Esophagus squamous epithelium (tissue), 5 donors: ENCODE measurements at regions not wholly inside any gene's neighbourhood (a gene's known extent, or its start where the extent isn't known, plus 50 kb on each side); places are given as distances from the start of the nearest gene placed in this dataset.
"Not testable (repeated sequence)": the region's sequence is repeated elsewhere in the genome, so short reads cannot be mapped to it uniquely, and the experiment has no call there.

ENCODE experiments used
- DNase-seq: peaks from one replicate; lab custom pipeline; 2025; lab: John Stamatoyannopoulos, UW
- H3K27ac ChIP-seq, 4 donors: fragments of 200-600 bp; sonication (generic); one replicate each; pipeline ENCODE4 v1.5.1; 2016 to 2019; ENCODE audit warnings: mild to moderate bottlenecking in 1 of 4
- H3K27me3 ChIP-seq, 4 donors: fragments of 200-600 bp; sonication (generic); 1 replicate in 3 of 4; 2 replicates in 1 of 4; pipeline versions ENCODE4 v1.5.1 to v1.6.0; 2017 to 2021; ENCODE audit warnings: antibody characterized with exemption in 1 of 4
- H3K36me3 ChIP-seq, 3 donors: fragments of 200-600 bp; sonication (generic); one replicate each; pipeline ENCODE4 v1.5.1; 2016 to 2019
- H3K4me1 ChIP-seq, 3 donors: fragments of 200-600 bp; sonication (generic); one replicate each; pipeline ENCODE4 v1.5.1; 2017 to 2019
- H3K4me3 ChIP-seq, 4 donors: fragments of 200-600 bp; sonication (generic); 1 replicate in 3 of 4; 2 replicates in 1 of 4; pipeline ENCODE4 v1.5.1; 2016 to 2019; ENCODE audit warnings: mild to moderate bottlenecking in 2 of 4, moderate library complexity in 1 of 4
- H3K9me3 ChIP-seq, 3 donors: fragments of 200-600 bp; sonication (generic); one replicate each; pipeline ENCODE4 v1.5.1; 2016 to 2019
- CTCF ChIP-seq, 6 experiments: fragments of 450-650 bp in 4 of 6; fragments of 200-600 bp in 2 of 6; sonication (generic) in 2 of 6; IDR thresholded peaks; one replicate each; pipeline ENCODE4 v1.5.1; 2016 to 2019; ENCODE audit warnings: antibody characterized with exemption in 6 of 6, mild to moderate bottlenecking in 4 of 6, moderate library complexity in 4 of 6
- POLR2A ChIP-seq, 4 donors: fragments of 450-650 bp; IDR thresholded peaks; one replicate each; pipeline ENCODE4 v1.6.1; 2017; ENCODE audit warnings: antibody characterized with exemption in 4 of 4, mild to moderate bottlenecking in 4 of 4, moderate library complexity in 3 of 4
- WGBS, 2 donors: methylation state at CpG; one replicate each; pipeline ENCODE4 v1.1.5; 2018; 5-methylcytosine and 5-hydroxymethylcytosine counted together
- intact Hi-C: fragments of 100-400 bp; cut with DNase I; formaldehyde crosslinking; loops from one replicate; pipeline ENCODE4 v1.15.0; 2022
- donor health status: DM: yes; HTN: yes; CAD: no.

GRCh38 chr7:120190109-120190508, 82.9 kb upstream of the KCND2 start:
- no peaks in the 10 kb centered on the region for H3K9me3 ChIP-seq
- H3K4me1 ChIP-seq, result no peaks in the 10 kb centered on the region
- H3K4me3 ChIP-seq, result no peak overlapping the region
- H3K27ac ChIP-seq, result no peak overlapping the region
- no peak for DNase-seq
- intact Hi-C loops, result no loop called here
- TF ChIP-seq POLR2A (IDR thresholded peaks at IDR 0.05), result no peak
- no peak for TF ChIP-seq CTCF (IDR thresholded peaks at IDR 0.05)
- no peaks in the 10 kb centered on the region for H3K27me3 ChIP-seq
- H3K36me3 ChIP-seq, result no peaks in the 10 kb centered on the region

GRCh38 chr7:120190566-120190965, 82.4 kb upstream of the KCND2 start:
- no peaks in the 10 kb centered on the region for H3K36me3 ChIP-seq
- no peaks in the 10 kb centered on the region for H3K9me3 ChIP-seq
- 46 to 70% methylated on average over 1 of the region's 1 CpG for WGBS, 2 donors
- TF ChIP-seq CTCF (IDR thresholded peaks at IDR 0.05) (no peak), POLR2A (IDR thresholded peaks at IDR 0.05) (no peak)
- DNase-seq, result no peak
- intact Hi-C loops, result no loop called here
- no peak overlapping the region for H3K27ac ChIP-seq
- no peaks in the 10 kb centered on the region for H3K27me3 ChIP-seq
- H3K4me1 ChIP-seq, result no peaks in the 10 kb centered on the region
- H3K4me3 ChIP-seq, result no peak overlapping the region

- H3K4me3 ChIP-seq, DNase-seq, intact Hi-C loops, H3K36me3 ChIP-seq, H3K27me3 ChIP-seq, H3K9me3 ChIP-seq, H3K27ac ChIP-seq, H3K4me1 ChIP-seq: not testable (repeated sequence)
- WGBS, 2 donors, result 64 to 73% methylated on average over 1 of the region's 1 CpG
Observed at GRCh38 chr7:120191423-120191822, 81.6 kb upstream of the KCND2 start.

GRCh38 chr7:120201290-120201689, 71.7 kb upstream of the KCND2 start:
- H3K4me3 ChIP-seq, result no peak overlapping the region
- H3K4me1 ChIP-seq, result no peaks in the 10 kb centered on the region
- no peaks in the 10 kb centered on the region for H3K36me3 ChIP-seq
- TF ChIP-seq CTCF (IDR thresholded peaks at IDR 0.05), result no peak
- TF ChIP-seq POLR2A (IDR thresholded peaks at IDR 0.05), result no peak
- 24 to 84% methylated on average over 1 of the region's 1 CpG for WGBS, 2 donors
- H3K9me3 ChIP-seq, result no peaks in the 10 kb centered on the region
- no peak for DNase-seq
- no peak overlapping the region for H3K27ac ChIP-seq
- no peaks in the 10 kb centered on the region for H3K27me3 ChIP-seq
- intact Hi-C loops, result no loop called here

GRCh38 chr7:120205101-120205500, 67.9 kb upstream of the KCND2 start:
- Histone ChIP-seq H3K27ac (no peak overlapping the region), H3K9me3 (peaks cover 0 to 4% (median 0%) of the 10 kb centered on the region in 3 donors), H3K36me3 (no peaks in the 10 kb centered on the region), H3K4me3 (no peak overlapping the region), H3K4me1 (no peaks in the 10 kb centered on the region), H3K27me3 (no peaks in the 10 kb centered on the region)
- no peak for TF ChIP-seq POLR2A (IDR thresholded peaks at IDR 0.05)
- TF ChIP-seq CTCF (IDR thresholded peaks at IDR 0.05), result no peak
- WGBS, 2 donors, result 58 to 83% methylated on average over 2 of the region's 2 CpGs
- intact Hi-C loops, result no loop called here
- no peak for DNase-seq

- peaks cover 0 to 11% (median 7%) of the 10 kb centered on the region in 3 donors for H3K9me3 ChIP-seq
- intact Hi-C loops, result no loop called here
- H3K27ac ChIP-seq, result no peak overlapping the region
- no peak overlapping the region for H3K4me3 ChIP-seq
- no peaks in the 10 kb centered on the region for H3K4me1 ChIP-seq
- H3K36me3 ChIP-seq, result no peaks in the 10 kb centered on the region
- WGBS, 2 donors, result 45 to 48% methylated on average over 2 of the region's 3 CpGs
- DNase-seq, result no peak
- H3K27me3 ChIP-seq, result no peaks in the 10 kb centered on the region
- TF ChIP-seq CTCF (IDR thresholded peaks at IDR 0.05), result no peak
- no peak for TF ChIP-seq POLR2A (IDR thresholded peaks at IDR 0.05)
Observed at GRCh38 chr7:120207037-120207436, 65.9 kb upstream of the KCND2 start.
